SKM-1 (cell line): ENCODE measurements at regions not wholly inside any gene's neighbourhood (a gene's known extent, or its start where the extent isn't known, plus 50 kb on each side); places are given as distances from the start of the nearest gene placed in this dataset.

ENCODE experiments used
- DNase-seq: peaks from one replicate; lab custom pipeline; 2025; ENCODE audit not compliant: unreplicated experiment; lab: John Stamatoyannopoulos, UW

DNA sequence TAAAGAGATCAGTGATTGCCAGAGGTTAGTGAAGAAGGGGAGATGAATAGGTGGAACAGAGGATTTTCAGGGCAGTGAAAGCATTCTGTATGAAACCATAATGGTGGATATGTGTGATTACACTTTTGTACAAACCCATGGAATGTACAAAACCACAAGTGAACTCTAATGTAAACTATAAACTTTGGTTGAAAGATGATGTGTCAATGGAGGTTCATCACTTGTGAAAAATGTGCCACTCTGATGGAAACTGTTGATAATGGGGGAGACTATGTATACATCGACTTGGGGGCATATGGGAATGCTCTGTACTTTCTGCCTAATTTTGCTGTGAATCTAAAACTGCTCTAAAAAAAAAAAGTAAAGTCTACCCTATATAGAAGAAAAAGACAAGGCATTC is 68.7 kb upstream of the ARHGEF3 start:
- DNase-seq = no peak

GRCh38 chr3:56869157-56869889 is 67.6 kb upstream of the ARHGEF3 start:
- no peak for DNase-seq

DNA sequence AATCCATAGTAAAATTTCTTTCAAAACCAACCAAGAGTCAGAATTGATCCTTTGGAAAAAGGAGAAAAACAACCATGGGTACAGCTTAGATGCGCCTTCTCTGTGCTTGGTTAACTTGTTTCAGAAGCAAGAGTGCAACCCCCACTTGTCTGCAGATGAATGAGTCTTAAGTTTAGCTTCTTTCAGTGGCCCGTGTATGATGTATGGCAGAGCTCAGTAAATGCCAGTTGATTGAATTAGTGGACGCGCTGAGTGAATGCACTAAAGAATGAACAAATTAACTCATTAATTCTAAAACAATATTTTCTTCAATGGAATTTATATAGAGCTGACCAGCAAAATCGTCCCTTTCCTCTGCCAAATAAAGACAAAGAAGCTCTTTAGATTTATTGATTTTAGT is 67.0 kb upstream of the ARHGEF3 start:
- no peak for DNase-seq

- no peak for DNase-seq
Measured at GRCh38 chr3:56867671-56868070, 65.9 kb upstream of the ARHGEF3 start.

GRCh38 chr3:56864918-56865524 is 63.3 kb upstream of the ARHGEF3 start:
- no peak for DNase-seq

GRCh38 chr3:56864090-56864489 is 62.3 kb upstream of the ARHGEF3 start:
- no peak for DNase-seq

DNA sequence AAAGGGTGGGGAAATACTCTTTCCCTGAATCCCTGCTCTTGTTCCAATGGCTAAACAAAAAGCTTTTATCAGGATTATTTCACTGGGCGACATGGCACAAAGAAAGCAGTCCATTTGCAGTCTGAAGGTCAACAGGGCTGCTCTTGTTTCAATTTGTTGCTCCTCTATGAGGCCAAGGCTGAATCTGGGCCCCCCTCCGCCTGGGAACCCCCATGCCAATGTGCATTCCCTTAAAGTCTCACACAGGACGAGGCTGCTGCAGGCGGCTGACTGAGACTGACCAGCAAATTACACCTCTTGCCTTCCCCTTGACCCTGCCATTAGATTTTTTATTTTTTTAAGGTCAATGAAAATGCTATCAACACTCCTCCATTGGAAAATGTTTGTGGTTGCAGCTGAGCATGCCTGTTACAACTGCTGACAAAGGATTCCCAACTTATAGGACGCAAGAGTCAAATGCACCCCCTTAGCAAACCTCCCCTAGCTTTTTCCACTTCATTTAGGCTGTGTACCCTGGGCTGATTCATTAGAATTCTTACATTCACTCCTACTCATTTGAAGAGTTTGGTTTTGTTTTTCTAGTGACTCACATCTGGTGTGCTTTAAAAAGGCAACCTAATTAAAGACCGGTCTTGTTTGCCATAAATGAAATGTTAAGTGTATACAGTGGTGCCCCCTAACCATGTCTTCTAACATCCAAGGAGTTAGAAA is 60.8 kb upstream of the ARHGEF3 start:
- no peak for DNase-seq

DNA sequence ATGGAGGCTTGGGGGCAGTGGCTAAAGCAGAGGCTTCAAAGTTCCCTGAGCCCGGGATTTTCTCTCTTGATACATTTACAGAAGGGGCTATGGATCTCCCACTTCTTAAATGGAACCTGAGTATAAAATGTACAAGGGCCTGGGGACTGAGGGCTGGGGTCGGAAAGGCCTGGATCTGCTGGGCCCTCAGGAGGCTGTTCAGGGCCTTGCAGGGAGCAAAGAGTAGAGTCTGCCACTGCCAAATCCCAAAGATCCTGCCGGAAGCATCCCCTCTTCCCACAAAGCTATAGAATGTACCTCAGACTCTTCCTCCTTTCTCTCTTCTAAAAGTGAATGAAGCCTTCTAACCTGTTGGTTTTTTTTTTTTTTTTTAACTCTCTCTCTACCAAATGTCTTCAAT is 59.8 kb upstream of the ARHGEF3 start:
- no peak for DNase-seq

- no peak for DNase-seq
Measured at GRCh38 chr3:56860939-56861338, 59.2 kb upstream of the ARHGEF3 start.

GRCh38 chr3:56860351-56860750 is 58.6 kb upstream of the ARHGEF3 start:
- DNase-seq = no peak

- DNase-seq = no peak
Measured at GRCh38 chr3:56858331-56858730, 56.6 kb upstream of the ARHGEF3 start.

- DNase-seq = no peak
Measured at GRCh38 chr3:56857178-56857577, 55.4 kb upstream of the ARHGEF3 start.

- DNase-seq = no peak
Measured at GRCh38 chr3:56856752-56857151, 55.0 kb upstream of the ARHGEF3 start.

- no peak for DNase-seq
Measured at GRCh38 chr3:56855856-56856512, 54.2 kb upstream of the ARHGEF3 start.

GRCh38 chr3:56854856-56855611 is 53.3 kb upstream of the ARHGEF3 start:
- no peak for DNase-seq

- no peak for DNase-seq
Measured at GRCh38 chr3:56851966-56852884, 50.5 kb upstream of the ARHGEF3 start.
